Vagina (tissue), 2 donors: ENCODE measurements at regions not wholly inside any gene's neighbourhood (a gene's known extent, or its start where the extent isn't known, plus 50 kb on each side); places are given as distances from the start of the nearest gene placed in this dataset.

ENCODE experiments used
- POLR2A ChIP-seq, 2 donors: fragments of 450-650 bp; IDR thresholded peaks; one replicate each; pipeline ENCODE4 v1.6.1; 2017; ENCODE audit warnings: antibody characterized with exemption in 2 of 2, mild to moderate bottlenecking in 2 of 2, moderate library complexity in 2 of 2
- POLR2AphosphoS5 ChIP-seq, 2 donors: sonication (generic); formaldehyde crosslinking; IDR thresholded peaks; one replicate each; pipeline ENCODE4 v1.9.0; 2017; ENCODE audit warnings: antibody characterized with exemption in 2 of 2, mild to moderate bottlenecking in 2 of 2, low read depth in 1 of 2; ENCODE audit not compliant: insufficient read depth in 1 of 2
- TF ChIP-seq, protein P1 (sequence below), 3 experiments: fragments of 450-650 bp in 2 of 3; fragments of 200-600 bp in 1 of 3; sonication (generic) in 1 of 3; IDR thresholded peaks; one replicate each; pipeline ENCODE4 v1.5.1; 2017 to 2019; ENCODE audit warnings: antibody characterized with exemption in 3 of 3, mild to moderate bottlenecking in 2 of 3, moderate library complexity in 2 of 3

DNA sequence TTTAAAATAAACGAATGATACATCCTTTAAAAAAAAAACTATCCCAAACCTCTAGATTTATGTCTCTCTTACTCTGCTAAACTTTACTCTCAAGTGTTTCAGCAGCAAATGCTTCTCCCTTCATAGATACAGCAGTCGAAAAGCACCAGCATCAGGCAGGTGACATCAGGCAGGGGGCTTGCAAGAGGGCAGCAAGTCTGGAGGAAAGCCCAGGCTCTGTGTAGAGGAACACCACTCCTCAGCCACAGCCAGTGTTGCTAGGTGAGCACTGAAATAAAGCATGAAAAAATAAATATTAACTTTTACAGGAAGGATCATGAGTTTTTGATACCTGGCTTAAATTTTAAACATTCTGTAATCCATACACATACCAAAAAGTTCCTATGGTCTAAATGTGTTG lies 419.4 kb downstream of the GALC start:
- TF ChIP-seq, protein P1, sequence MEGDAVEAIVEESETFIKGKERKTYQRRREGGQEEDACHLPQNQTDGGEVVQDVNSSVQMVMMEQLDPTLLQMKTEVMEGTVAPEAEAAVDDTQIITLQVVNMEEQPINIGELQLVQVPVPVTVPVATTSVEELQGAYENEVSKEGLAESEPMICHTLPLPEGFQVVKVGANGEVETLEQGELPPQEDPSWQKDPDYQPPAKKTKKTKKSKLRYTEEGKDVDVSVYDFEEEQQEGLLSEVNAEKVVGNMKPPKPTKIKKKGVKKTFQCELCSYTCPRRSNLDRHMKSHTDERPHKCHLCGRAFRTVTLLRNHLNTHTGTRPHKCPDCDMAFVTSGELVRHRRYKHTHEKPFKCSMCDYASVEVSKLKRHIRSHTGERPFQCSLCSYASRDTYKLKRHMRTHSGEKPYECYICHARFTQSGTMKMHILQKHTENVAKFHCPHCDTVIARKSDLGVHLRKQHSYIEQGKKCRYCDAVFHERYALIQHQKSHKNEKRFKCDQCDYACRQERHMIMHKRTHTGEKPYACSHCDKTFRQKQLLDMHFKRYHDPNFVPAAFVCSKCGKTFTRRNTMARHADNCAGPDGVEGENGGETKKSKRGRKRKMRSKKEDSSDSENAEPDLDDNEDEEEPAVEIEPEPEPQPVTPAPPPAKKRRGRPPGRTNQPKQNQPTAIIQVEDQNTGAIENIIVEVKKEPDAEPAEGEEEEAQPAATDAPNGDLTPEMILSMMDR (IDR thresholded peaks at IDR 0.05) = no peak
- no peak for TF ChIP-seq POLR2AphosphoS5 (IDR thresholded peaks at IDR 0.05; ENCODE audit: insufficient read depth in 1 of 2, low read depth in 1 of 2)
- no peak for TF ChIP-seq POLR2A (IDR thresholded peaks at IDR 0.05)
